ENCODE measurements at regions not wholly inside any gene's neighbourhood (a gene's known extent, or its start where the extent isn't known, plus 50 kb on each side); places are given as distances from the start of the nearest gene placed in this dataset.

DNA sequence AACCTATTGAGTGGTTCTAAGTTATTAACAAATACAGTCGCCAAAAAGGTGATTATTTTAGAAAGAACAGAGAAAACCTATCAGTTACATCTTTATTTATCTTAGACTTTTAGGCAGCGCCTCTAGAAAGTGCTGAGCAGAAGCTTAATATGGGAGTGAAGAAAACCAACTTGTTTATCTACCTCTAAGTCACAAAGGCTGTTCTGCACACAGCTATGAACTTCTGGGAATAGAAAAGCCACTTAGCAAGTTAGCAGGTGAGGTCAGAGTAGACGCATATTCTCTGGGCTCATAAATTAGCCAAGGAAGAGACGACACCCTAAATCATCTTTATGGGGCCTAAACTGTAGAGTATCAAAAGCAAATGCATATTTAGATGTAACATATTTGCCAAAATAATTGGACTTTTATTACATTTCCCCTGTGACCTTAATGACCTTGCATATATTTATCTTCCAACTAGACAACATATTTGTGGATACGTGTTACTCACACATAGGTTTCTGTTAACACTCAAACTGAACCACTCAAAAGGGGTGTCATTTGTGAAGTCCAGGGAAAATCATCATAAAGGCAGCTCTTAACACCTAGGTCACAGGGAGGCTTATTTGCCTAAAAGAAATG, 267.1 kb downstream of the ADGB start:
- DNase-seq (ENCODE audit: low read depth, low spot score), result no peak

DNA sequence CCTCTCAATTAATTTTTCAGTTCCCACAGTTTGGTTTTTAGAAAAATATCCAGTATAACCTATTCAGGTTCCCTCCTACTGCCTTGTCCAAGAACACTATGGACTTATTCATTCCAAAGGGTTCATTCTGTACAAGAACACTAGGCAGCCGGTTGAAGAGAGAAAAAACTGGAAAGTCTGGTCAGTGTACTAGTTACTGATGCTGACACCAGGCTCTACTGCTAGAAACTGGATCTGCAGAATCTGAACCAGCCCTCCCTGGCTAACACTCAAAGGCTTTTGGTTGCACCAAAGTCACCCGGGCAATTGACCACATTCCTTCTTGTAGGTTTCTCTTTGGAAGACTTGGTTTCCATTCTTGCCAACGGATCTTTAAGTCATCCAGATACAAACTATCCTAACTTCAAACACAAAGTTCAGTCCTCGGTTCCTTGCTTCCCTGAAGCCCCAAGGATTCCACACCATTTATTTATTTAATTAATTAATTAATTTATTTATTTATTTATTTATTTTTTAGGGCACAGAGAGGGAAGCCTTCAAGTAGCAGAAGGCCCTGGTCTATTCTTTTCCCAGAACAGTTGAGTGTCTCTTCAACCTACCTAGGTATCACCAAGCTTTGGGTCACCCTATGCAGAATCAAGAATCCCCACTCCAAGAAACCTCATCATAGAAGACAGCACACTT, 268.1 kb downstream of the ADGB start:
- DNase-seq (ENCODE audit: low read depth, low spot score), result peak; percentile 6

DNA sequence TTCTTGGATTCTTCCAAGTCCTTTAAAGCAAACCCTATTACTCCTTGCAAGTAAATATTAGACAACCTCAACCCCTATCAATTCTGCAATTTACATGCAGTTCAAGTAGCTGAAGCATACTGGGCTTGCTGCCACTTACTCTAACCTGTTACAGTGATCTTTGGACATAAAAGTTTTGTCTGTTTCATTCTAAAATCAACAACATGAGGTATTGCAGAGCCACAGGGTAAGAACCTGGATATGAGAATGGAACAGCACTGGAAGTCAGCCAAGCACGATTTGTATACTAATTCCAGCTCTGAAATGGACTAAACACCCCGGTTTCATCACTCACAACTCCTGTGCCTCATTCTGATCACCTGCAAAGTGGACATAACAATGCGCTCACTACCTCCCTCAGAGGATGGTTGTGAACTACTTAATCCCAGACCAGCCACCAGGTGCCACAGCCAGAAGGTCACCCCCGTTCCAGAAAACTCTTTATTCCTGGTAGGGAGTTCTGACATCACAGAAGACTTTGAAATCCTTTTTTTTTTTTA, 270.0 kb downstream of the ADGB start:
- DNase-seq (ENCODE audit: low read depth, low spot score), result no peak

GRCh38 chr6:146870760-146871159, 272.0 kb downstream of the ADGB start:
- DNase-seq (ENCODE audit: low read depth, low spot score), result no peak

DNA sequence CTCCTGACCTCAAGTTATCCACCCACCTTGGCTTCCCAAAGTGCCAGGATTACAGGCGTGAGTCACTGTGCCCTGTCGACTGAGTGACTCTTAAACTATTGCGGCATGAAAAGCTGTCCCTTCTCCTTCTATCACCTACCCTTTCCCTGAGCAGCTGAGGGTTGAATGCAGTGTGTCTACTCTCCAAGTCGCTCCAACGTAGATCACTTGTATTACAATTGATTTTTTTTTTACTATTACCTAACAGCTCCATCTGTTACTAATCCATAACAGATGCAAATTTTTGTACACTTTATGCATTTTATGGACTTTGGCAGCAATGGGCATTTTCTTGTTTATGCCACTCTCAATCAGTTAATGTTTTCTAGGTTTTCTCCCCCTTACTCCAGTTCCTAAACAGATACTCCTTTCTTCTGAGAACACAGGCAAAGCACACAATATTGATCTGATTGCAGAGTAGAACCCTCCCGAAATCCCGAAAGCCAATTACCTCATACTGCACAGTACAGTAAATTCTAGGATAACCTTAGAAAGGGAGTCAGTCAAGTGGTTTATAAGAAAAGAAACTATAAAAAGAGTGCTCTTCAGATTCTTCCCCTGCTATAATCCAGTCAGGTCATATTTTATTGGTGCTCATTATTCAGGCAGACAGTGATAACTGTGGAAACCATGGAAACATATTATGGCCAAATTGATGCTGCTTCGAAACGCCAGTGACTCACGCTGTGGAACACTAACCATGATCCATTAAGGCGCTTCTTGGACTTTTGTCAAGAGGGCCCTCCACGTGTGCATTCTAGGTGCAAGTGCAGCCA, 273.0 kb downstream of the ADGB start:
- DNase-seq (ENCODE audit: low read depth, low spot score), result no peak

DNA sequence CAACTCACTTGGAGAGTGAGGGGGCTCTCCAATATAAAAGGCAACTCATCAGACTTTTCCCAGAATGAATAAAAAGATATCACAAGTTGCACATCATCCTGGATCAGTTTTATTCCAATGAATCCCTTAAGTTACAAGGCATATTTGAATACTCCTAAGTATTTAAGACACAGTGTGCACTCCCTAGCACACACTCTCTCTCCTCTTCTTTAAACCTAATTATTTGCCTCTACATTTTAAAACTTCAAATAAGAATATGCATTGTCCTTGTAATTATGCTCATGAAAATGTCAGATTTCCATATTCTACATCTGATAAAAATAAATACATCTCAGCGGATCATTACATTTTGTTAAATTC, 273.6 kb downstream of the ADGB start:
- no peak for DNase-seq (ENCODE audit: low read depth, low spot score)

- no peak for DNase-seq (ENCODE audit: low read depth, low spot score)
These were observed 275.7 kb downstream of the ADGB start for GRCh38 chr6:146874278-146875018.

- DNase-seq (ENCODE audit: low read depth, low spot score), result no peak
These were observed 277.1 kb downstream of the ADGB start for GRCh38 chr6:146875927-146876270.

DNA sequence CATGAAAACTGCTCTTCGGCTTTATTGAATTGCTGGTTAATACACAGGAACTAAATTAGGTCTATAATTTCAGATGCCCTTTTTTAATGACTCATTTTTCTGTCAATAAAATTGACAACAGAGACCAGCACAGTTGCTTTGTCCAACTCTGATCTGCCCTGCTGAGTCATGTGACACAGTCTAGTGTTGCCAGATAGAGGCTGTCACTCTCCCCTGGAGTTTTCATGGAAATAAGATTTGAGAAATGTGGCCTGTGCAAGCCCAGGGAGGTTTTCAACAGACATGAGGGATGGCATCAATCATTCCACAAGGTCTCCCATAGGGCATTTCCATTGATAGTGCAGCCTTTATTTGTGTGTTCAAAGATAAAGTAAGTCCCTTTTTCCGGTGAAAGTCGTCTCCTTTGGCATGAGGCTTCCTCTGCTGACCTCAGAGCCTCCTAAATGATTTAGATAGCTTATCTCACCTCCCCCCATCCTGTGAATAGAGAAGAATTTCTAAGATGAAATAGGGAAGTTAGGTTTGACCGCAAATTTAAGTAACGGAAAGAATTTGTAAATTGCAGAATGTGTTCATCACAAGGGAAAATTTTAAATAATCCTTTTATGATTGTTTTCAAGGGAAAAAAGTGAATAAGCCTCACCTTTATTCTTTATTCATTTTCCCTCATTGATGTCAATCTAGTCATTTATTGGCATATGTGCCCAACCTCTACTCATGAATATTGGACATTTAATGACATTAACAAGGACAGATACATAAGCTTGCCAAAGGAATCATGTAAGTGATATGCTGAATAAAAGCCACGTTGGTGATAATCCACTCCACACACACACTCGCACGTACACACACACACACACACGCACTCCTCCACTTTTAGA, 277.7 kb downstream of the ADGB start:
- peak; percentile 53 for DNase-seq (ENCODE audit: low read depth, low spot score)

- DNase-seq (ENCODE audit: low read depth, low spot score), result no peak
These were observed 279.6 kb downstream of the ADGB start for GRCh38 chr6:146878168-146878951.

DNA sequence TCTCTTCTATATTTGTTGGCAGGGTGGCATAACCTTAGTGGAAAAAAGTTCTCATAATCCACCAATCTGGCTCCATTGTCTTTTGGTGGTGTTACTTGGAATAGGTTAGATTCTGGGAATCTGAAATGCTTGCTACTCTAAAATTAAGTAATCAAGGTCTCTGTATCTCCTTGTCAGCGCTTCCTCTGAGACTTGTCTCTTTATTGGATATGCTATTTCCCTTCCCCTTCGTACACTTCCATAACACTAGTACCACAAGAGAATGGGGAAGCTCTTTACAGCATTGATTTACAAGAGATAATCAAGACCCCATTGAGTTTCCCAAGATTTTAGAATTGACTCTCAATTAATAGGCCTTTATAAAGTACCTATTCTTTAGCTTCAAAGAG, 280.2 kb downstream of the ADGB start:
- no peak for DNase-seq (ENCODE audit: low read depth, low spot score)

GRCh38 chr6:146879406-146880117, 280.8 kb downstream of the ADGB start:
- DNase-seq (ENCODE audit: low read depth, low spot score), result no peak

DNA sequence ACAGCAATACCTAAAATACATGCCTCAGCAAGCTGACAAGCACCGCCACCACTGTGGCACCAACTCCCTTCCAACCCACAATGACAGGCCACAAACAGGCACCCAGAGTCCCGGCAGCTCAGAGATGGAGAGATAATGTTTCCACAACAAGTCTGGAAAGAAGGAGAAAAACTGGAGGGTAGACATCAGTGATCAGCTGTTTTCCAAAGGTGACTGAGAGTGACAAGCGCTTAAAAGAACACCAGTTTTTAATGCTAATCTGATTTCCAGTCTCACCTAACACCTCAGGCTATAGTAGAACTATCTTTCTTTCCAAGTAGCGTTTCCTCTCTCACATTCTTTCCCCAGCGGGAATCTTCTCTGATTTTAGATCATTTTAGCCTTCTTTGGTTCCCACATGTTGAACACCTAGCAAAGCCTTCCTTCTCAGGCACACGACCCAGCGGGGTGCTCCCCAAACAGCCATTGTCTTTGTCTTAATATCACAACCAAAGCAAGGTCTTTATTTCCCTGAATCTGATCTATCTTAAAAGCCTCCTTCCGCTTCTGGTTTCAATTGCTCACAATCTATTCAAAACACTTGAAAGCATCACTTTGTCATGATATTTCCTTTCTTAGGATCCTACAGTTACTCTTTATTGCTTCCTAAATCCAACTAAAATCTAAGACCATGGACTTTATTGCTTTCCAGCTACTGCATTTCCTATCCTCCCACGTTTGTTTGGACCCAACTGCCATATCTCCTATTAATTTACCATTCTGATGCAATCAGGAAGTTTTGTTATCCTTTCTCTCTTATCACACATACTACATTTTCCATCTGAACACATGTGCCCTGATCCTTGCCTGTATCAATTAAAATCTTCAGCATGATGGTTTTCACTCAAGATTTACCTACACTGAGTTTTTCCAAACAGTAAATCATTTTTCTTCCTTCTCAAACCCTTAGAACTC, 282.7 kb downstream of the ADGB start:
- peak; percentile 23 for DNase-seq (ENCODE audit: low read depth, low spot score)

DNA sequence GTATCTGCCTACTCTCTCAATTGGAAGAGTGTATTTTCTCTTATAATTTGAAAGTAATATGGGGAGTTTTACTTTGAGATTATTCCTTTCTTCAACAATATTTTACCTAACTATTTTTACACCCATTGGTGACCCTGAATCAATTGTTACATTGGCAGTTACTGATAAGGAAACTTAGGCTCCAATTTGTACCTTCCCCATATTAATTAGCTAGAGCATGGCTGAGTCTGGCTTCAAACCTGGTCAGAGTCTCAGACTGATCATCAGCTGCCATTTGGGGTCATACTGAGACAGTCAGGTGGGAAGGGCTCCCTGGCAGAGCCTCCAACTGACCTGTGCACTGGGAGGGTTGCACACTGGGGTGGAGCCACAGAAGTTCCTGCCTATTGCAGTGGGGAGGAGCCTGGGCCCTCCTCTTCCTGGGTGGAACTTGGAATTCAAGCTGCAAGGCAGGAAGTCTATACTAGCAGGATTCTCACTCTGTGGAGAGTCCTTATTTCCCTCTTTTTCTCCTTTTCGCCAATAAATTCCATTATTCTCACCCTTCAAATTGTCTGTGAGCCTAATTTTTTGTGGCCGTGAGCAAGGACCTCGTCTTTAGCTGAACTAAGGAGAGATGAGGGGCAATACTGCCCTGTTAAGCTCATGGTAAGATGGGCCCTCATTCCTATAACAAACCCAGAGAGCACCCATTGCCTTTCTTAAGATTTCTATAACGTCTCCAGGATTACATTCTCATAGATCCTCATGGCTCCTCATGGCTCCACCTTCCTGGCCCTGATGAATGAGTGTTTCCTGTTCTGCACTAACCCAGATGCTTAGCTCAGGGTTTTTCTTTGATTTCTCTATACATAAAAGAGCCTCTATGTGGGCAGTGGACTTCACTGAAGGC, 285.1 kb downstream of the ADGB start:
- DNase-seq (ENCODE audit: low read depth, low spot score), result no peak

GRCh38 chr6:146884728-146885127, 286.0 kb downstream of the ADGB start:
- DNase-seq (ENCODE audit: low read depth, low spot score), result no peak

DNA sequence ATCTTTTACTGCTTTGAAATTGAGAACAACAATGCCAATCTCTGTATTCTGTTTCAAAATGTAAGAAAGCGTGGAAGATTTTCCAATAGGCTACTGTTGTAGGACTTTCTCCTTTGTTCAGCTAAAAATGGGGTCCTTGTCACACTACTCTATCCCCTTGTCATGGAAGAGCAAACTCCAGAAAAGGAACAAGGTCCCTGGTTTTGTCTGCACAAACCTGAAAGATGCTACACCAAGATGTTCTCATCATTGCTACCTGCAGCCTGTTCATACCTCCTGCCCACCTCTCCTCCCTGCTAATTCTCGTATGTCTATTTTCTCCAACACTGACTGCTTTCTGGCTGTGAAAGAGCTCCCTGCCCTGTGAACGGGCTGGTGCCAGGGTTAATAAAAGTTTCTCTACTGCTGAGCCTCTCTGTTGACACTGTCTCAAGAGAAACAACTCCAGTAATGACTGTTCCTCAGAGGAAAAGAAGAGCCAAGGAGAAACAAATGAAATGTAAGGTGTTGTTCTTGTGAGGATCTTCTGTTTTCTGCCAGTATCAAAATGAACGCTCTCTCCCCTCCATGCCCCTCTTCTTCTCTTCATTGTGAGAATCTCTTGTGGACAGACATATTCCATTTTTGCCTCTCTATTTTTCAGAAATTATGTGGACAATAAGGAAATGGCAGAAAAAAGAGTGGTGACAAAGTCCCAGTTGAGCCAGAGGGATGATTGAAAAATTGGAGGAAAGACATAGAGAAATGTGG, 287.1 kb downstream of the ADGB start:
- DNase-seq (ENCODE audit: low read depth, low spot score), result no peak

Measured in ELF-1 (cell line).